HG03457 (cell line): ENCODE measurements at regions not wholly inside any gene's neighbourhood (a gene's known extent, or its start where the extent isn't known, plus 50 kb on each side); places are given as distances from the start of the nearest gene placed in this dataset.

ENCODE experiments used
- ATAC-seq: cut with Tn5 transposase; IDR thresholded peaks from one replicate; pipeline ENCODE4 v1.9.1; 2021; ENCODE audit warnings: moderate number of reproducible peaks; ENCODE audit not compliant: unreplicated experiment

- no peak for ATAC-seq
Measured at GRCh38 chr2:5913711-5914395, 221.7 kb downstream of the SOX11 start.

GRCh38 chr2:5914811-5915611 is 222.8 kb downstream of the SOX11 start:
- no peak for ATAC-seq

- ATAC-seq: no peak
Measured at GRCh38 chr2:5915881-5916310, 223.7 kb downstream of the SOX11 start.

- ATAC-seq: no peak
Measured at GRCh38 chr2:5921081-5921642, 229.0 kb downstream of the SOX11 start.

- ATAC-seq: no peak
Measured at GRCh38 chr2:5923957-5924945, 232.1 kb downstream of the SOX11 start.

GRCh38 chr2:5925604-5926003 is 233.4 kb downstream of the SOX11 start:
- no peak for ATAC-seq

- no peak for ATAC-seq
Measured at GRCh38 chr2:5926871-5927512, 234.8 kb downstream of the SOX11 start.

GRCh38 chr2:5932556-5933469 is 240.6 kb downstream of the SOX11 start:
- no peak for ATAC-seq

- ATAC-seq: no peak
Measured at GRCh38 chr2:5933669-5934068, 241.5 kb downstream of the SOX11 start.

- ATAC-seq: no peak
Measured at GRCh38 chr2:5937321-5937720, 245.1 kb downstream of the SOX11 start.

GRCh38 chr2:5937851-5938565 is 245.8 kb downstream of the SOX11 start:
- ATAC-seq: no peak

GRCh38 chr2:5938566-5938896 is 246.3 kb downstream of the SOX11 start:
- ATAC-seq: no peak

GRCh38 chr2:5939553-5939952 is 247.4 kb downstream of the SOX11 start:
- ATAC-seq: no peak

- no peak for ATAC-seq
Measured at GRCh38 chr2:5940596-5941535, 248.7 kb downstream of the SOX11 start.

- ATAC-seq: no peak
Measured at GRCh38 chr2:5942204-5942603, 250.0 kb downstream of the SOX11 start.

GRCh38 chr2:5945742-5946141 is 253.6 kb downstream of the SOX11 start:
- no peak for ATAC-seq

- no peak for ATAC-seq
Measured at GRCh38 chr2:5946225-5947115, 254.3 kb downstream of the SOX11 start.
